B cell (primary cell): ENCODE measurements at regions not wholly inside any gene's neighbourhood (a gene's known extent, or its start where the extent isn't known, plus 50 kb on each side); places are given as distances from the start of the nearest gene placed in this dataset.

Experiments used
- ATAC-seq: fragments of 200-7000 bp; cut with Tn5 transposase; one replicate; pipeline ENCODE4 v1.10.0; 2021; ENCODE audit warnings: low read depth, mild to moderate bottlenecking, moderate number of reproducible peaks, moderate library complexity
- CTCF ChIA-PET: fragments of 350-600 bp; sonication (Branson Sonifier 250); formaldehyde crosslinking; loops from one replicate; lab custom pipeline; 2021; ENCODE audit warnings: antibody characterized with exemption, inconsistent platforms; lab: Charles Lee
- POLR2A ChIA-PET: fragments of 350-600 bp; sonication (Branson Sonifier 250); formaldehyde crosslinking; loops from one replicate; lab custom pipeline; 2021; ENCODE audit warnings: antibody characterized with exemption; lab: Charles Lee
- DNase-seq: peaks from one replicate; pipeline ENCODE4 v3.0.0; 2013
- H2AFZ ChIP-seq: 2 replicates; pipeline ENCODE4 v1.6.1; 2012; ENCODE audit warnings: mild to moderate bottlenecking, low read depth, low read length; ENCODE audit not compliant: insufficient read depth, poor library complexity, severe bottlenecking
- H3K27ac ChIP-seq, 2 donors: 1 replicate in 1 of 2; 2 replicates in 1 of 2; pipeline ENCODE4 v1.5.1; 2012 to 2013; ENCODE audit warnings: low read length in 2 of 2, mild to moderate bottlenecking in 2 of 2, moderate library complexity in 1 of 2
- H3K27me3 ChIP-seq, 4 experiments: fragments of 200-600 bp in 1 of 4; sonication (generic) in 1 of 4; replicated peaks in 1 of 4; 1 replicate in 2 of 4; 2 replicates in 2 of 4; pipeline versions ENCODE4 v1.6.1 to v1.7.0; 2013 to 2016; ENCODE audit warnings: low read length in 3 of 4, mild to moderate bottlenecking in 2 of 4, mixed read lengths in 1 of 4, moderate library complexity in 1 of 4; ENCODE audit not compliant: insufficient read depth in 4 of 4, control insufficient read depth in 3 of 4; ENCODE audit errors: control extremely low read depth in 1 of 4
- H3K36me3 ChIP-seq, 2 experiments: replicated peaks in 1 of 2; 1 replicate in 1 of 2; 2 replicates in 1 of 2; pipeline versions ENCODE4 v1.6.1 to v1.7.1; 2013; ENCODE audit warnings: low read length in 1 of 2; ENCODE audit not compliant: insufficient read depth in 2 of 2, control insufficient read depth in 1 of 2; ENCODE audit errors: control extremely low read depth in 1 of 2, extremely low read depth in 1 of 2
- H3K4me1 ChIP-seq, 2 donors: fragments of 200-600 bp in 1 of 2; sonication (generic) in 1 of 2; 1 replicate in 1 of 2; 2 replicates in 1 of 2; pipeline versions ENCODE4 v1.5.1 to v1.6.1; 2013 to 2017; ENCODE audit warnings: low read length in 2 of 2; ENCODE audit not compliant: control insufficient read depth in 2 of 2, insufficient read depth in 2 of 2
- H3K4me2 ChIP-seq: replicated peaks from 2 replicates; pipeline ENCODE3; 2012; ENCODE audit warnings: mild to moderate bottlenecking, low read depth, low read length; ENCODE audit not compliant: poor library complexity, severe bottlenecking
- H3K4me3 ChIP-seq, 5 experiments: fragments of 200-600 bp in 1 of 5; sonication (generic) in 1 of 5; 1 replicate in 3 of 5; 2 replicates in 2 of 5; pipeline versions ENCODE4 v1.5.1 to v1.7.0; 2011 to 2016; ENCODE audit warnings: low read length in 4 of 5, mild to moderate bottlenecking in 4 of 5, low read depth in 2 of 5, control low read depth in 1 of 5, moderate library complexity in 1 of 5; ENCODE audit not compliant: insufficient read depth in 1 of 5; ENCODE audit errors: control extremely low read depth in 1 of 5, extremely low read depth in 1 of 5
- H3K79me2 ChIP-seq: fragments of 200-600 bp; sonication (generic); one replicate; pipeline ENCODE4 v1.6.0; 2016; ENCODE audit warnings: low read length; ENCODE audit not compliant: control insufficient read depth, insufficient read depth
- H3K9ac ChIP-seq: fragments of 200-600 bp; sonication (generic); 2 replicates; pipeline ENCODE4 v1.6.1; 2017; ENCODE audit warnings: mild to moderate bottlenecking, low read length, moderate library complexity
- H3K9me3 ChIP-seq, 3 donors: one replicate each; pipeline versions ENCODE4 v1.6.1 to v1.7.1; 2013; ENCODE audit warnings: low read length in 2 of 3; ENCODE audit not compliant: control insufficient read depth in 2 of 3, insufficient read depth in 1 of 3; ENCODE audit errors: control extremely low read depth in 1 of 3
- H4K20me1 ChIP-seq: 2 replicates; pipeline ENCODE4 v1.6.0; 2012; ENCODE audit warnings: mild to moderate bottlenecking, low read length; ENCODE audit not compliant: insufficient read depth, control insufficient read depth, poor library complexity, severe bottlenecking
- H3K27ac Mint-ChIP-seq: one replicate; pipeline ENCODE4 v1.8.0; 2021; ENCODE audit warnings: mixed read lengths
- H3K27me3 Mint-ChIP-seq: one replicate; pipeline ENCODE4 v1.8.0; 2021; ENCODE audit warnings: mixed read lengths
- H3K4me1 Mint-ChIP-seq: one replicate; pipeline ENCODE4 v1.8.0; 2021; ENCODE audit warnings: mixed read lengths
- H3K4me3 Mint-ChIP-seq: one replicate; pipeline ENCODE4 v1.8.0; 2021; ENCODE audit warnings: mixed read lengths
- H3K9me3 Mint-ChIP-seq: one replicate; pipeline ENCODE4 v1.8.0; 2022; ENCODE audit warnings: mixed read lengths; ENCODE audit not compliant: insufficient read depth
- EZH2 ChIP-seq: IDR thresholded peaks from 2 replicates; pipeline ENCODE4 v1.6.1; 2012; ENCODE audit warnings: borderline replicate concordance, low read depth, mild to moderate bottlenecking, moderate library complexity, low read length; ENCODE audit not compliant: insufficient read depth, poor library complexity, severe bottlenecking
- WGBS: methylation state at CpG from one replicate; pipeline ENCODE4 v1.1.5; 2013; ENCODE audit warnings: missing lambda C conversion rate; ENCODE audit not compliant: insufficient coverage; 5-methylcytosine and 5-hydroxymethylcytosine counted together
- intact Hi-C: fragments of 100-400 bp; cut with micrococcal nuclease; formaldehyde crosslinking; loops from one replicate; pipeline ENCODE4 v1.10.0; 2022
- TF ChIP-seq, protein P1 (sequence below): fragments of 200-600 bp; IDR thresholded peaks from one replicate; pipeline ENCODE4 v1.8.0; 2022; ENCODE audit warnings: antibody characterized with exemption, mild to moderate bottlenecking

- H3K9me3 Mint-ChIP-seq: no peaks in the 10 kb centered on the region
- Histone ChIP-seq H3K4me3 (no peak overlapping the region), H3K4me2 (no peak overlapping the region), H3K27ac (no peak overlapping the region), H3K79me2 (no peaks in the 10 kb centered on the region), H3K4me1 (no peaks in the 10 kb centered on the region), H3K36me3 (no peaks in the 10 kb centered on the region), H3K9ac (no peak overlapping the region), H4K20me1 (no peaks in the 10 kb centered on the region), H2AFZ (no peak overlapping the region), H3K9me3 (no peaks in the 10 kb centered on the region), H3K27me3 (no peaks in the 10 kb centered on the region)
- H3K4me3 Mint-ChIP-seq: no peak overlapping the region
- ChIA-PET POLR2A (no interaction called here), CTCF (no interaction called here)
- H3K27ac Mint-ChIP-seq: no peak overlapping the region
- no CpG with 5 or more reads among the region's 5 CpGs for WGBS
- DNase-seq (no peak), ATAC-seq (no peak)
- H3K27me3 Mint-ChIP-seq: no peaks in the 10 kb centered on the region
- H3K4me1 Mint-ChIP-seq: no peaks in the 10 kb centered on the region
- intact Hi-C loops: no loop called here
- TF ChIP-seq EZH2: no peak
- TF ChIP-seq, protein P1, sequence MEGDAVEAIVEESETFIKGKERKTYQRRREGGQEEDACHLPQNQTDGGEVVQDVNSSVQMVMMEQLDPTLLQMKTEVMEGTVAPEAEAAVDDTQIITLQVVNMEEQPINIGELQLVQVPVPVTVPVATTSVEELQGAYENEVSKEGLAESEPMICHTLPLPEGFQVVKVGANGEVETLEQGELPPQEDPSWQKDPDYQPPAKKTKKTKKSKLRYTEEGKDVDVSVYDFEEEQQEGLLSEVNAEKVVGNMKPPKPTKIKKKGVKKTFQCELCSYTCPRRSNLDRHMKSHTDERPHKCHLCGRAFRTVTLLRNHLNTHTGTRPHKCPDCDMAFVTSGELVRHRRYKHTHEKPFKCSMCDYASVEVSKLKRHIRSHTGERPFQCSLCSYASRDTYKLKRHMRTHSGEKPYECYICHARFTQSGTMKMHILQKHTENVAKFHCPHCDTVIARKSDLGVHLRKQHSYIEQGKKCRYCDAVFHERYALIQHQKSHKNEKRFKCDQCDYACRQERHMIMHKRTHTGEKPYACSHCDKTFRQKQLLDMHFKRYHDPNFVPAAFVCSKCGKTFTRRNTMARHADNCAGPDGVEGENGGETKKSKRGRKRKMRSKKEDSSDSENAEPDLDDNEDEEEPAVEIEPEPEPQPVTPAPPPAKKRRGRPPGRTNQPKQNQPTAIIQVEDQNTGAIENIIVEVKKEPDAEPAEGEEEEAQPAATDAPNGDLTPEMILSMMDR: no peak
These were observed 871.2 kb downstream of the TFAP2A start for GRCh38 chr6:9543649-9544048.

GRCh38 chr6:9540534-9541126 lies 874.2 kb downstream of the TFAP2A start:
- Histone ChIP-seq H3K4me3 (no peak overlapping the region), H3K9ac (no peak overlapping the region), H3K27me3 (no peaks in the 10 kb centered on the region), H3K27ac (no peak overlapping the region), H4K20me1 (no peaks in the 10 kb centered on the region), H3K9me3 (no peaks in the 10 kb centered on the region), H3K4me2 (no peak overlapping the region), H2AFZ (no peak overlapping the region), H3K4me1 (no peaks in the 10 kb centered on the region), H3K36me3 (no peaks in the 10 kb centered on the region), H3K79me2 (no peaks in the 10 kb centered on the region)
- WGBS: no CpG with 5 or more reads among the region's 2 CpGs
- Mint-ChIP-seq H3K4me1 (no peaks in the 10 kb centered on the region), H3K4me3 (no peak overlapping the region), H3K27me3 (no peaks in the 10 kb centered on the region), H3K27ac (no peak overlapping the region), H3K9me3 (no peaks in the 10 kb centered on the region)
- no peak for ATAC-seq
- intact Hi-C loops: no loop called here
- ChIA-PET CTCF (interaction anchor here (1.0 to 1.2 kb wide), 2 partner anchors 651 to 889 kb away, joined by 3 to 5 read pairs; no protein-coding TSS in a partner anchor), POLR2A (no interaction called here)
- no peak for TF ChIP-seq EZH2
- TF ChIP-seq, protein P1: peak; percentile 58
- DNase-seq: no peak
